GM12875 (cell line): ENCODE measurements at regions not wholly inside any gene's neighbourhood (a gene's known extent, or its start where the extent isn't known, plus 50 kb on each side); places are given as distances from the start of the nearest gene placed in this dataset.

Source experiments
- H3K4me3 ChIP-seq: one replicate; pipeline ENCODE4 v1.5.1; 2011; ENCODE audit warnings: low read depth, low read length, control low read depth
- TF ChIP-seq, protein P1 (sequence below): IDR thresholded peaks from 2 replicates; pipeline ENCODE4 v1.5.1; 2011; ENCODE audit warnings: low read depth, mild to moderate bottlenecking, control low read depth, inconsistent platforms, low read length, moderate library complexity, borderline replicate concordance; ENCODE audit not compliant: insufficient read depth

DNA sequence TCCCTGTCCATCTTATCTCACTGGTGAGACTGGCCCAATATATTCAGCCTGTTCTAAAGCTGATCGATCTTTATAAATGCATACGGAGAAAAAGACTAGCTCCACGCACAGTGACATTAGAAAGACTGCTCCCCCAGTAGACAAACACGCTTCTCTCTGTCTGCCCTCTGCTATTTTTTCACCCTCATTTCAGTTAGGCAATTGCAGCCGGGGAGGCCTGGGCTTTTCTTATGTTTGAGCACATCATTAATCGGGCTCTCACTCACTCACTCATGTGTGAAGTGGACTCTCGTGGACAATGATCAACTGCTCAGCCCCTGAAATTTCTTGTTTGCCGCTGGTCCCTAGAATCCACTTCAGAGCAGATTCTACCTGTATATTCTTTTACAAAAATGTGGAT is 824.7 kb upstream of the TENM3 start:
- no peak overlapping the region for H3K4me3 ChIP-seq
- TF ChIP-seq, protein P1, sequence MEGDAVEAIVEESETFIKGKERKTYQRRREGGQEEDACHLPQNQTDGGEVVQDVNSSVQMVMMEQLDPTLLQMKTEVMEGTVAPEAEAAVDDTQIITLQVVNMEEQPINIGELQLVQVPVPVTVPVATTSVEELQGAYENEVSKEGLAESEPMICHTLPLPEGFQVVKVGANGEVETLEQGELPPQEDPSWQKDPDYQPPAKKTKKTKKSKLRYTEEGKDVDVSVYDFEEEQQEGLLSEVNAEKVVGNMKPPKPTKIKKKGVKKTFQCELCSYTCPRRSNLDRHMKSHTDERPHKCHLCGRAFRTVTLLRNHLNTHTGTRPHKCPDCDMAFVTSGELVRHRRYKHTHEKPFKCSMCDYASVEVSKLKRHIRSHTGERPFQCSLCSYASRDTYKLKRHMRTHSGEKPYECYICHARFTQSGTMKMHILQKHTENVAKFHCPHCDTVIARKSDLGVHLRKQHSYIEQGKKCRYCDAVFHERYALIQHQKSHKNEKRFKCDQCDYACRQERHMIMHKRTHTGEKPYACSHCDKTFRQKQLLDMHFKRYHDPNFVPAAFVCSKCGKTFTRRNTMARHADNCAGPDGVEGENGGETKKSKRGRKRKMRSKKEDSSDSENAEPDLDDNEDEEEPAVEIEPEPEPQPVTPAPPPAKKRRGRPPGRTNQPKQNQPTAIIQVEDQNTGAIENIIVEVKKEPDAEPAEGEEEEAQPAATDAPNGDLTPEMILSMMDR = no peak

DNA sequence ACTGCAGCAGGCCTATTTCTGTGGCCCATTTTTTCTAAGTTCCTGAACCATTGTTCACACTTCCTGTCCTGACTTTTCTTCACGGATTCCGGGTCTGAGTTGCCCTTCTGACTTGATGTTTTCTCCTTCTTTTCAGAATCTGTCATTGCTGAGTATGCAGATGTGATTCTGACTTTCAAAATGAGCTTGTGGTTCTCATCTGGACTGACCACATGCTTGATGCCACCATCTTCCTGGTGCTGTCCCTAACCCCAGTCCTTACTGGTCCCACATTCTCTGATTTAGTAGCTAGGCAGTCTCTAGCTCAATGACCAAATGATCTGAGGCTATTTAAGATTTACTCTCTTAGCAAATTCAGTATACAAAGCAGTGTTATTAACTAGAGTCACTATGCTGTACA is 822.3 kb upstream of the TENM3 start:
- H3K4me3 ChIP-seq = no peak overlapping the region
- TF ChIP-seq, protein P1 = no peak

DNA sequence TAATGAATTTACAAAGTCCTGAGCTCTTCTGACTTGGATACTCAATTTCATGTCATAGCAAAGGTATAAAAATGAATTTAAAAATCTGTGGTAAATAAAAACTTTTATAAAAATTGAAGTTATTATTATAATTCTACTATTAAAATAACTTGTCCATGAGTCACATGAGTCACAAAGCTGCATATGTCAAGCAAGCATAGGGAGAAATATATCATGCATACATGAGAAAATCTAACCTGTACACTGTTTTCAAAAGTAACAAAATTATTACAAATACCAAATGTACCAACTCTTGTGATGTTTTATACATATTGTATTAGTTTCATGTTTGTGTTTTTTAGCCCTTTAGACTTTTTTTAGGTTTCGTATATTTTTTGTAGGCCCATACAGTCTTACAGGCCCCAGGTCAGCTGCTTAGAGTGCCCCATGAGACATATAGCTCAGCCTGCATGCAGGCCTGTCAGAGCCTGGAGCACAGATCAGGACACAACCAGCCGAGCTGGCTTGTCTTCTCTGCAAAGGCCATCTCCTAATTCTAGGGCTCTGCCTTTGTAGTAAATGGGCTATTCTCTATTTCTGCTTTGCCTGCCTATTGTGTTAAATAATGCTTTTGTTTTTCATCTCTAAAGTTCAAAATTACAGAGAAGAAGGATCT is 818.7 kb upstream of the TENM3 start:
- no peak overlapping the region for H3K4me3 ChIP-seq
- TF ChIP-seq, protein P1 = no peak

DNA sequence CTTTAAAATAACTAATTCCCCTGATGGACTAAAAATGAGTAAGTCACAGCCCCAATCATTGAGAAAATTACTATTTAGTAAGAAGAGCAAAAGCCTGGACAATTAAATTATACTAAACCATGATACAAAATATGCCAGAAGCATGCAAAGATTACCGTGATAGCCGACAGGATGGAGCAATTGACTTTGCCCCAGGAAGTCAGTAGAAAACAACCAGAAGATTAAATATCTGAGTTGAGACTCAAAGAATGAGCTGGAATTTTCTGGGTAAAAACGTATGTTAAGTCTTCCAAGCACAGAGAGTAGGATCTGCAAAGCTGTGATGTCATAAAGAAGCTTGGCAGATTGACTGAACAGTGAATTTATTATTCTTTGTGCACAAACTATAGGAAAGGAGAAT is 816.1 kb upstream of the TENM3 start:
- TF ChIP-seq, protein P1 = no peak
- no peak overlapping the region for H3K4me3 ChIP-seq

DNA sequence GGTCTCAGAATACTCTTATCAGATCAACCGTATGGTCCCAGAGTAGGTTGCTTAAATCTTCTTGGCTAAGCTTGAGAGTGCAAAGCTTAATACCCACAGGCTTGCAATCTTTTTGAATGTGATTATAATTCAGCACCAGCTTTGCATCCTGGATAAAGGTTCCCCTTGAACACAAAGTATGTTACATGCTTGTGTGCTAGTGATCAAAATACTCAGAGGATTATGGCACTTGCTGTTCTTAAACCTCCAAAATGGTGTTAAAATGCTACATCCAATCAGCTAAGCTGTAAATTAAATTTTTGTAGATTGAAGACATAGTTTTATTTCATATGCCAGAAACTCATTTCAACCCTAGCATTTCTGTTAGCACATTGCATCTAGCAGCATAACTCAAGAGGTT is 812.2 kb upstream of the TENM3 start:
- H3K4me3 ChIP-seq = no peak overlapping the region
- TF ChIP-seq, protein P1 = no peak

DNA sequence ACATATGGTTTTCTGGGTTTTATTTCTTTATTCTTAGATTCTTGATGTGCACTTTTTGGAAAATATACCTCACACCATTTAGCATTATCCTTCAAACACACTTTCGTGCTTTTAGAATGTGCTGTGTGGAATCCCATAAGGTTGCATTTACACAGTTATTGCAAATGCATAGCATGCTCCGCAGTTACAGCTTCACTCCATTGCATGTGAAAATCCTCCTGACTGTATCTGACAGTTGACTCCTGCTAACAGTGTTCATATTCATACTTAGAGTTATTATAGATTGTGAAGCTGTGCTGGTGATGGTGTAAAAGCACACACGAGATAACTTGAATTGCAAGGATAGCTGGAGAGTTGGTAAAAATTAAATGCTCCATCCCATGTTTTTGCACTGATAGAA is 811.5 kb upstream of the TENM3 start:
- no peak overlapping the region for H3K4me3 ChIP-seq
- TF ChIP-seq, protein P1 = no peak

DNA sequence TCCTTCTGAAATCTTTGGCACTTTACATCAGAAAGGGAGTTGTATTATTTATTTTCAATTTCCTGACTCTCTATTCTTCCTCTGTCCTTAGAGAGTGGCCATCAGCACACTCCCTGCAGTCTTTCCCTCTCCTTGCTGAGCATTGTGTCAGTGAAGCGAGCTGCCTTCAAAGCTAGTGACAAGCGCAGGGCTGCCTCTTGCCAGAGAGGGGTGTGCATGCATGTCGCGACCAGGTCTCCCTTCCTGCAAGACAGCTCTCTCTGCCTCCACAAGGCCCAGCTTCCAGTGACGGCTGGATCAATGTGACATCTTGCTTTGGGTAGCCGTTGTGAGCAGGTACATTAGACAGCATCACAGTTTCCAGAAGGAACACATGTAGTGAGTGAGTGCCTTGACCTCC is 810.9 kb upstream of the TENM3 start:
- TF ChIP-seq, protein P1 = no peak
- H3K4me3 ChIP-seq = no peak overlapping the region
